Muscle layer of colon (tissue), 2 donors: ENCODE measurements at regions not wholly inside any gene's neighbourhood (a gene's known extent, or its start where the extent isn't known, plus 50 kb on each side); places are given as distances from the start of the nearest gene placed in this dataset.

Experiments used
- H3K27ac ChIP-seq: one replicate; pipeline ENCODE4 v1.7.0; 2013; ENCODE audit warnings: low read depth, mild to moderate bottlenecking, low read length, moderate library complexity
- H3K27me3 ChIP-seq, 2 donors: one replicate each; pipeline ENCODE4 v1.7.0; 2013; ENCODE audit warnings: low read length in 2 of 2, mild to moderate bottlenecking in 2 of 2; ENCODE audit not compliant: insufficient read depth in 2 of 2, control insufficient read depth in 1 of 2
- H3K36me3 ChIP-seq: one replicate; pipeline ENCODE4 v1.7.0; 2013; ENCODE audit warnings: mild to moderate bottlenecking, low read length; ENCODE audit not compliant: insufficient read depth
- H3K4me1 ChIP-seq: one replicate; pipeline ENCODE4 v1.7.0; 2013; ENCODE audit warnings: mild to moderate bottlenecking, low read length; ENCODE audit not compliant: insufficient read depth
- H3K4me3 ChIP-seq, 2 donors: one replicate each; pipeline ENCODE4 v1.7.0; 2013; ENCODE audit warnings: low read length in 2 of 2, low read depth in 1 of 2, mild to moderate bottlenecking in 1 of 2, moderate library complexity in 1 of 2
- H3K9ac ChIP-seq: one replicate; pipeline ENCODE4 v1.7.0; 2013; ENCODE audit warnings: low read length
- H3K9me3 ChIP-seq: one replicate; pipeline ENCODE4 v1.7.0; 2013; ENCODE audit warnings: mild to moderate bottlenecking, low read length
- donor health status: abdominal sarcoma.
- donor health status: Adenocarcinoma of cecum.

GRCh38 chr13:80144493-80144892 lies 196.4 kb downstream of the SPRY2 start:
- no peak overlapping the region for H3K4me3 ChIP-seq
- no peaks in the 10 kb centered on the region for H3K27me3 ChIP-seq
- no peaks in the 10 kb centered on the region for H3K36me3 ChIP-seq
- H3K4me1 ChIP-seq, result peaks cover 13% of the 10 kb centered on the region
- no peaks in the 10 kb centered on the region for H3K9me3 ChIP-seq
- no peak overlapping the region for H3K9ac ChIP-seq
- H3K27ac ChIP-seq, result no peak overlapping the region

GRCh38 chr13:80141123-80141849 lies 199.6 kb downstream of the SPRY2 start:
- H3K9ac ChIP-seq, result no peak overlapping the region

GRCh38 chr13:80140685-80141084 lies 200.2 kb downstream of the SPRY2 start:
- Histone ChIP-seq H3K9ac (no peak overlapping the region), H3K4me3 (peak overlapping the region in 1 of 2 donors; percentile 33), H3K36me3 (no peaks in the 10 kb centered on the region), H3K4me1 (peaks cover 13% of the 10 kb centered on the region), H3K9me3 (no peaks in the 10 kb centered on the region), H3K27ac (no peak overlapping the region), H3K27me3 (no peaks in the 10 kb centered on the region)

More at GRCh38 chr13:80141123-80141849, 199.6 kb downstream of the SPRY2 start:
- H3K4me3 ChIP-seq, result peak overlapping the region in 1 of 2 donors; percentile 33
- H3K36me3 ChIP-seq, result no peaks in the 10 kb centered on the region
- H3K27me3 ChIP-seq, result no peaks in the 10 kb centered on the region
- H3K9me3 ChIP-seq, result no peaks in the 10 kb centered on the region
- no peak overlapping the region for H3K27ac ChIP-seq
- peaks cover 13% of the 10 kb centered on the region for H3K4me1 ChIP-seq

GRCh38 chr13:80139196-80139595 lies 201.7 kb downstream of the SPRY2 start:
- Histone ChIP-seq H3K4me1 (peaks cover 13% of the 10 kb centered on the region), H3K4me3 (no peak overlapping the region), H3K9me3 (no peaks in the 10 kb centered on the region), H3K27ac (no peak overlapping the region), H3K27me3 (no peaks in the 10 kb centered on the region), H3K9ac (no peak overlapping the region), H3K36me3 (no peaks in the 10 kb centered on the region)

- no peak overlapping the region for H3K4me3 ChIP-seq
- no peaks in the 10 kb centered on the region for H3K27me3 ChIP-seq
Observed at GRCh38 chr13:80137994-80138393, 202.9 kb downstream of the SPRY2 start.

GRCh38 chr13:80134346-80134745 lies 206.6 kb downstream of the SPRY2 start:
- Histone ChIP-seq H3K27me3 (no peaks in the 10 kb centered on the region), H3K4me3 (no peak overlapping the region), H3K27ac (no peak overlapping the region), H3K4me1 (peaks cover 9% of the 10 kb centered on the region), H3K9me3 (no peaks in the 10 kb centered on the region), H3K9ac (no peak overlapping the region), H3K36me3 (no peaks in the 10 kb centered on the region)

More at GRCh38 chr13:80137994-80138393, 202.9 kb downstream of the SPRY2 start:
- Histone ChIP-seq H3K27ac (no peak overlapping the region), H3K9me3 (no peaks in the 10 kb centered on the region), H3K36me3 (no peaks in the 10 kb centered on the region), H3K9ac (no peak overlapping the region), H3K4me1 (peaks cover 21% of the 10 kb centered on the region)

- H3K27ac ChIP-seq, result no peak overlapping the region
- no peaks in the 10 kb centered on the region for H3K27me3 ChIP-seq
- H3K9me3 ChIP-seq, result no peaks in the 10 kb centered on the region
- peaks cover 9% of the 10 kb centered on the region for H3K4me1 ChIP-seq
- H3K4me3 ChIP-seq, result peak overlapping the region in 1 of 2 donors; percentile 7
- H3K36me3 ChIP-seq, result no peaks in the 10 kb centered on the region
- H3K9ac ChIP-seq, result no peak overlapping the region
Observed at GRCh38 chr13:80133631-80134261, 207.2 kb downstream of the SPRY2 start.

- Histone ChIP-seq H3K9me3 (no peaks in the 10 kb centered on the region), H3K27ac (peak overlapping the region; percentile 42), H3K36me3 (no peaks in the 10 kb centered on the region), H3K9ac (no peak overlapping the region), H3K4me3 (peak overlapping the region in 1 of 2 donors; percentile 7), H3K27me3 (no peaks in the 10 kb centered on the region), H3K4me1 (peaks cover 9% of the 10 kb centered on the region)
Observed at GRCh38 chr13:80132741-80133601, 208.0 kb downstream of the SPRY2 start.

GRCh38 chr13:80131204-80131603 lies 209.7 kb downstream of the SPRY2 start:
- Histone ChIP-seq H3K4me1 (peaks cover 9% of the 10 kb centered on the region), H3K36me3 (no peaks in the 10 kb centered on the region), H3K27ac (no peak overlapping the region), H3K27me3 (no peaks in the 10 kb centered on the region), H3K9me3 (no peaks in the 10 kb centered on the region), H3K4me3 (no peak overlapping the region), H3K9ac (no peak overlapping the region)

GRCh38 chr13:80126389-80127068 lies 214.4 kb downstream of the SPRY2 start:
- Histone ChIP-seq H3K27me3 (no peaks in the 10 kb centered on the region), H3K4me1 (no peaks in the 10 kb centered on the region), H3K9ac (no peak overlapping the region), H3K4me3 (no peak overlapping the region), H3K36me3 (no peaks in the 10 kb centered on the region), H3K9me3 (no peaks in the 10 kb centered on the region), H3K27ac (no peak overlapping the region)

GRCh38 chr13:80123945-80124344 lies 217.0 kb downstream of the SPRY2 start:
- H3K9me3 ChIP-seq, result no peaks in the 10 kb centered on the region
- no peak overlapping the region for H3K27ac ChIP-seq
- no peak overlapping the region for H3K4me3 ChIP-seq
- H3K36me3 ChIP-seq, result no peaks in the 10 kb centered on the region
- H3K9ac ChIP-seq, result no peak overlapping the region
- no peaks in the 10 kb centered on the region for H3K4me1 ChIP-seq
- no peaks in the 10 kb centered on the region for H3K27me3 ChIP-seq
